B cell (primary cell): ENCODE measurements at regions not wholly inside any gene's neighbourhood (a gene's known extent, or its start where the extent isn't known, plus 50 kb on each side); places are given as distances from the start of the nearest gene placed in this dataset.

Experiments
- ATAC-seq: fragments of 200-7000 bp; cut with Tn5 transposase; one replicate; pipeline ENCODE4 v1.10.0; 2021; ENCODE audit warnings: low read depth, mild to moderate bottlenecking, moderate number of reproducible peaks, moderate library complexity
- CTCF ChIA-PET: fragments of 350-600 bp; sonication (Branson Sonifier 250); formaldehyde crosslinking; loops from one replicate; lab custom pipeline; 2021; ENCODE audit warnings: antibody characterized with exemption, inconsistent platforms; lab: Charles Lee
- POLR2A ChIA-PET: fragments of 350-600 bp; sonication (Branson Sonifier 250); formaldehyde crosslinking; loops from one replicate; lab custom pipeline; 2021; ENCODE audit warnings: antibody characterized with exemption; lab: Charles Lee
- DNase-seq: peaks from one replicate; pipeline ENCODE4 v3.0.0; 2013
- H2AFZ ChIP-seq: 2 replicates; pipeline ENCODE4 v1.6.1; 2012; ENCODE audit warnings: mild to moderate bottlenecking, low read depth, low read length; ENCODE audit not compliant: insufficient read depth, poor library complexity, severe bottlenecking
- H3K27ac ChIP-seq, 2 donors: 1 replicate in 1 of 2; 2 replicates in 1 of 2; pipeline ENCODE4 v1.5.1; 2012 to 2013; ENCODE audit warnings: low read length in 2 of 2, mild to moderate bottlenecking in 2 of 2, moderate library complexity in 1 of 2
- H3K27me3 ChIP-seq, 4 experiments: fragments of 200-600 bp in 1 of 4; sonication (generic) in 1 of 4; replicated peaks in 1 of 4; 1 replicate in 2 of 4; 2 replicates in 2 of 4; pipeline versions ENCODE4 v1.6.1 to v1.7.0; 2013 to 2016; ENCODE audit warnings: low read length in 3 of 4, mild to moderate bottlenecking in 2 of 4, mixed read lengths in 1 of 4, moderate library complexity in 1 of 4; ENCODE audit not compliant: insufficient read depth in 4 of 4, control insufficient read depth in 3 of 4; ENCODE audit errors: control extremely low read depth in 1 of 4
- H3K36me3 ChIP-seq, 2 experiments: replicated peaks in 1 of 2; 1 replicate in 1 of 2; 2 replicates in 1 of 2; pipeline versions ENCODE4 v1.6.1 to v1.7.1; 2013; ENCODE audit warnings: low read length in 1 of 2; ENCODE audit not compliant: insufficient read depth in 2 of 2, control insufficient read depth in 1 of 2; ENCODE audit errors: control extremely low read depth in 1 of 2, extremely low read depth in 1 of 2
- H3K4me1 ChIP-seq, 2 donors: fragments of 200-600 bp in 1 of 2; sonication (generic) in 1 of 2; 1 replicate in 1 of 2; 2 replicates in 1 of 2; pipeline versions ENCODE4 v1.5.1 to v1.6.1; 2013 to 2017; ENCODE audit warnings: low read length in 2 of 2; ENCODE audit not compliant: control insufficient read depth in 2 of 2, insufficient read depth in 2 of 2
- H3K4me2 ChIP-seq: replicated peaks from 2 replicates; pipeline ENCODE3; 2012; ENCODE audit warnings: mild to moderate bottlenecking, low read depth, low read length; ENCODE audit not compliant: poor library complexity, severe bottlenecking
- H3K4me3 ChIP-seq, 5 experiments: fragments of 200-600 bp in 1 of 5; sonication (generic) in 1 of 5; 1 replicate in 3 of 5; 2 replicates in 2 of 5; pipeline versions ENCODE4 v1.5.1 to v1.7.0; 2011 to 2016; ENCODE audit warnings: low read length in 4 of 5, mild to moderate bottlenecking in 4 of 5, low read depth in 2 of 5, control low read depth in 1 of 5, moderate library complexity in 1 of 5; ENCODE audit not compliant: insufficient read depth in 1 of 5; ENCODE audit errors: control extremely low read depth in 1 of 5, extremely low read depth in 1 of 5
- H3K79me2 ChIP-seq: fragments of 200-600 bp; sonication (generic); one replicate; pipeline ENCODE4 v1.6.0; 2016; ENCODE audit warnings: low read length; ENCODE audit not compliant: control insufficient read depth, insufficient read depth
- H3K9ac ChIP-seq: fragments of 200-600 bp; sonication (generic); 2 replicates; pipeline ENCODE4 v1.6.1; 2017; ENCODE audit warnings: mild to moderate bottlenecking, low read length, moderate library complexity
- H3K9me3 ChIP-seq, 3 donors: one replicate each; pipeline versions ENCODE4 v1.6.1 to v1.7.1; 2013; ENCODE audit warnings: low read length in 2 of 3; ENCODE audit not compliant: control insufficient read depth in 2 of 3, insufficient read depth in 1 of 3; ENCODE audit errors: control extremely low read depth in 1 of 3
- H4K20me1 ChIP-seq: 2 replicates; pipeline ENCODE4 v1.6.0; 2012; ENCODE audit warnings: mild to moderate bottlenecking, low read length; ENCODE audit not compliant: insufficient read depth, control insufficient read depth, poor library complexity, severe bottlenecking
- H3K27ac Mint-ChIP-seq: one replicate; pipeline ENCODE4 v1.8.0; 2021; ENCODE audit warnings: mixed read lengths
- H3K27me3 Mint-ChIP-seq: one replicate; pipeline ENCODE4 v1.8.0; 2021; ENCODE audit warnings: mixed read lengths
- H3K4me1 Mint-ChIP-seq: one replicate; pipeline ENCODE4 v1.8.0; 2021; ENCODE audit warnings: mixed read lengths
- H3K4me3 Mint-ChIP-seq: one replicate; pipeline ENCODE4 v1.8.0; 2021; ENCODE audit warnings: mixed read lengths
- H3K9me3 Mint-ChIP-seq: one replicate; pipeline ENCODE4 v1.8.0; 2022; ENCODE audit warnings: mixed read lengths; ENCODE audit not compliant: insufficient read depth
- CTCF ChIP-seq: fragments of 200-600 bp; IDR thresholded peaks from one replicate; pipeline ENCODE4 v1.8.0; 2022; ENCODE audit warnings: antibody characterized with exemption, mild to moderate bottlenecking
- EZH2 ChIP-seq: IDR thresholded peaks from 2 replicates; pipeline ENCODE4 v1.6.1; 2012; ENCODE audit warnings: borderline replicate concordance, low read depth, mild to moderate bottlenecking, moderate library complexity, low read length; ENCODE audit not compliant: insufficient read depth, poor library complexity, severe bottlenecking
- WGBS: methylation state at CpG from one replicate; pipeline ENCODE4 v1.1.5; 2013; ENCODE audit warnings: missing lambda C conversion rate; ENCODE audit not compliant: insufficient coverage; 5-methylcytosine and 5-hydroxymethylcytosine counted together
- intact Hi-C: fragments of 100-400 bp; cut with micrococcal nuclease; formaldehyde crosslinking; loops from one replicate; pipeline ENCODE4 v1.10.0; 2022

GRCh38 chr6:22952097-22952496, 382.7 kb downstream of the HDGFL1 start:
- ChIA-PET POLR2A (no interaction called here), CTCF (interaction anchor here (0.6 kb wide), 1 partner anchor 123 kb away, joined by 3 read pairs; no protein-coding TSS in a partner anchor)
- no peak for DNase-seq
- Histone ChIP-seq H3K9me3 (no peaks in the 10 kb centered on the region), H3K9ac (no peak overlapping the region), H3K4me2 (no peak overlapping the region), H2AFZ (no peak overlapping the region), H3K36me3 (no peaks in the 10 kb centered on the region), H4K20me1 (no peaks in the 10 kb centered on the region), H3K27ac (no peak overlapping the region), H3K4me1 (no peaks in the 10 kb centered on the region), H3K4me3 (no peak overlapping the region), H3K79me2 (no peaks in the 10 kb centered on the region), H3K27me3 (no peaks in the 10 kb centered on the region)
- ATAC-seq: no peak
- no CpG with 5 or more reads among the region's 4 CpGs for WGBS
- Mint-ChIP-seq H3K4me1 (peaks cover 6% of the 10 kb centered on the region), H3K4me3 (no peak overlapping the region), H3K9me3 (peaks cover 2% of the 10 kb centered on the region), H3K27me3 (no peaks in the 10 kb centered on the region), H3K27ac (no peak overlapping the region)
- intact Hi-C loops: no loop called here
- TF ChIP-seq CTCF: no peak
- TF ChIP-seq EZH2: no peak

- Histone ChIP-seq H4K20me1 (no peaks in the 10 kb centered on the region), H2AFZ (peak overlapping the region; percentile 69), H3K27ac (no peak overlapping the region), H3K27me3 (no peaks in the 10 kb centered on the region), H3K36me3 (no peaks in the 10 kb centered on the region), H3K79me2 (no peaks in the 10 kb centered on the region), H3K4me3 (peak overlapping the region in 2 of 5 experiments; percentile 4 to 27), H3K9ac (peak overlapping the region; percentile 44), H3K4me1 (peaks cover 0 to 7% of the 10 kb centered on the region in 2 donors), H3K4me2 (peak overlapping the region; percentile 54), H3K9me3 (no peaks in the 10 kb centered on the region)
- no CpG with 5 or more reads among the region's 5 CpGs for WGBS
- intact Hi-C loops: no loop called here
- Mint-ChIP-seq H3K27me3 (no peaks in the 10 kb centered on the region), H3K9me3 (peaks cover 6% of the 10 kb centered on the region), H3K4me1 (peaks cover 9% of the 10 kb centered on the region), H3K27ac (no peak overlapping the region), H3K4me3 (peak overlapping the region; percentile 29)
- ChIA-PET POLR2A (no interaction called here), CTCF (no interaction called here)
- no peak for TF ChIP-seq EZH2
- no peak for TF ChIP-seq CTCF
- DNase-seq (no peak), ATAC-seq (no peak)
These were observed 385.5 kb downstream of the HDGFL1 start for GRCh38 chr6:22954749-22955385.
